IMR-90 (cell line): ENCODE measurements at regions not wholly inside any gene's neighbourhood (a gene's known extent, or its start where the extent isn't known, plus 50 kb on each side); places are given as distances from the start of the nearest gene placed in this dataset.

Experiments
- ATAC-seq: fragments of 200-7000 bp; cut with Tn5 transposase; 2 replicates; pipeline ENCODE4 v1.9.1; 2020; ENCODE audit warnings: low read depth, mild to moderate bottlenecking, moderate library complexity
- BruUV-seq: library from RNA; stranded (reverse); fragments of 400-500 nt; replicated peaks from 2 replicates; lab custom pipeline; 2021; lab: Mats Ljungman, UMichigan
- CTCF ChIA-PET: fragments of 300-600 bp; formaldehyde crosslinking; extraction: SDS; loops from one replicate; lab custom pipeline; 2021; ENCODE audit warnings: antibody characterized with exemption; lab: Yijun Ruan, JAX
- POLR2A ChIA-PET: fragments of 300-600 bp; sonication (Branson Sonifier 250); formaldehyde crosslinking; loops from one replicate; lab custom pipeline; 2022; ENCODE audit warnings: antibody characterized with exemption; ENCODE audit not compliant: unreplicated experiment; lab: Charles Lee
- DNase-seq: peaks from one replicate; pipeline ENCODE4 v3.0.0; 2013
- H2AFZ ChIP-seq: replicated peaks from 2 replicates; pipeline ENCODE3; 2013; ENCODE audit warnings: low read length, mild to moderate bottlenecking; ENCODE audit not compliant: poor library complexity
- H2AK5ac ChIP-seq: 2 replicates; pipeline ENCODE4 v1.6.1; 2013; ENCODE audit warnings: low read depth, low read length, inconsistent platforms
- H2AK9ac ChIP-seq: replicated peaks from 2 replicates; pipeline ENCODE3; 2013; ENCODE audit warnings: mild to moderate bottlenecking, low read depth, low read length, moderate library complexity; ENCODE audit not compliant: poor library complexity
- H2BK120ac ChIP-seq: 2 replicates; pipeline ENCODE4 v1.6.1; 2013; ENCODE audit warnings: low read depth, low read length, inconsistent platforms
- H2BK15ac ChIP-seq: 3 replicates; pipeline ENCODE4 v1.6.1; 2013; ENCODE audit warnings: low read depth, low read length, inconsistent platforms
- H2BK20ac ChIP-seq: 2 replicates; pipeline ENCODE4 v1.6.1; 2013; ENCODE audit warnings: low read depth, mild to moderate bottlenecking, inconsistent platforms, low read length, moderate library complexity
- H2BK5ac ChIP-seq: 2 replicates; pipeline ENCODE4 v1.6.1; 2013; ENCODE audit warnings: mild to moderate bottlenecking, low read depth, low read length, inconsistent platforms; ENCODE audit not compliant: poor library complexity, severe bottlenecking
- H3K14ac ChIP-seq: replicated peaks from 2 replicates; pipeline ENCODE4 v1.6.1; 2013; ENCODE audit warnings: low read depth, low read length, inconsistent platforms
- H3K18ac ChIP-seq: 2 replicates; pipeline ENCODE4 v1.6.1; 2013; ENCODE audit warnings: low read depth, low read length, control low read depth
- H3K23ac ChIP-seq: 2 replicates; pipeline ENCODE4 v1.6.1; 2013; ENCODE audit warnings: low read depth, low read length, inconsistent platforms
- H3K27ac ChIP-seq: 2 replicates; pipeline ENCODE4 v1.5.1; 2013; ENCODE audit warnings: mild to moderate bottlenecking, control low read depth, low read length; ENCODE audit not compliant: insufficient read depth
- H3K27me3 ChIP-seq: 2 replicates; pipeline ENCODE4 v1.6.1; 2013; ENCODE audit warnings: low read length; ENCODE audit not compliant: control insufficient read depth, insufficient read depth
- H3K36me3 ChIP-seq: 2 replicates; pipeline ENCODE4 v1.6.1; 2013; ENCODE audit warnings: low read length, mixed read lengths; ENCODE audit not compliant: control insufficient read depth, insufficient read depth
- H3K4ac ChIP-seq: 2 replicates; pipeline ENCODE4 v1.6.1; 2013; ENCODE audit warnings: low read depth, low read length, inconsistent platforms
- H3K4me1 ChIP-seq: 2 replicates; pipeline ENCODE4 v1.6.1; 2013; ENCODE audit warnings: low read length, mixed read lengths; ENCODE audit not compliant: control insufficient read depth, insufficient read depth
- H3K4me2 ChIP-seq: 2 replicates; pipeline ENCODE4 v1.6.1; 2013; ENCODE audit warnings: low read depth, mild to moderate bottlenecking, control low read depth, low read length, moderate library complexity
- H3K4me3 ChIP-seq: 2 replicates; pipeline ENCODE4 v1.5.1; 2013; ENCODE audit warnings: low read depth, mild to moderate bottlenecking, control low read depth, low read length, moderate library complexity; ENCODE audit not compliant: insufficient read depth
- H3K56ac ChIP-seq: 2 replicates; pipeline ENCODE4 v1.6.1; 2013; ENCODE audit warnings: low read length, inconsistent platforms; ENCODE audit not compliant: insufficient read depth; ENCODE audit errors: extremely low read depth
- H3K79me1 ChIP-seq, 2 experiments: 2 replicates each; pipeline ENCODE4 v1.6.1; 2013; ENCODE audit warnings: low read length in 2 of 2, inconsistent platforms in 1 of 2, low read depth in 1 of 2
- H3K9ac ChIP-seq: 2 replicates; pipeline ENCODE4 v1.6.1; 2013; ENCODE audit warnings: low read depth, low read length, control low read depth
- H3K9me1 ChIP-seq: 2 replicates; pipeline ENCODE4 v1.6.1; 2013; ENCODE audit warnings: low read length, inconsistent platforms; ENCODE audit not compliant: insufficient read depth
- H3K9me3 ChIP-seq: 2 replicates; pipeline ENCODE4 v1.6.1; 2013; ENCODE audit warnings: low read length; ENCODE audit not compliant: control insufficient read depth, insufficient read depth
- H4K20me1 ChIP-seq: 2 replicates; pipeline ENCODE4 v1.6.1; 2013; ENCODE audit warnings: low read length, inconsistent platforms; ENCODE audit not compliant: insufficient read depth
- H4K5ac ChIP-seq: 2 replicates; pipeline ENCODE4 v1.6.1; 2013; ENCODE audit warnings: mild to moderate bottlenecking, low read depth, low read length, control low read depth
- H4K8ac ChIP-seq, 2 experiments: 2 replicates each; pipeline ENCODE4 v1.6.1; 2013; ENCODE audit warnings: low read depth in 2 of 2, low read length in 2 of 2, control low read depth in 1 of 2, inconsistent platforms in 1 of 2
- H4K91ac ChIP-seq: 2 replicates; pipeline ENCODE4 v1.6.1; 2013; ENCODE audit warnings: low read depth, low read length, inconsistent platforms; ENCODE audit not compliant: insufficient read depth
- MXI1 ChIP-seq: IDR thresholded peaks from 2 replicates; pipeline ENCODE4 v1.6.1; 2012; ENCODE audit warnings: low read depth, mild to moderate bottlenecking, low read length, moderate library complexity, borderline replicate concordance
- NFE2L2 ChIP-seq: fragments of 150-350 bp; IDR thresholded peaks from 2 replicates; pipeline ENCODE4 v1.6.1; 2016; ENCODE audit warnings: low read depth, mild to moderate bottlenecking, low read length
- RCOR1 ChIP-seq: IDR thresholded peaks from 2 replicates; pipeline ENCODE4 v1.6.1; 2012; ENCODE audit warnings: mild to moderate bottlenecking, low read length, improper control_type of control experiment; ENCODE audit not compliant: insufficient replicate concordance
- RFX5 ChIP-seq: IDR thresholded peaks from 2 replicates; pipeline ENCODE4 v1.8.0; 2012; ENCODE audit warnings: low read depth, mild to moderate bottlenecking, low read length, moderate library complexity
- dilution Hi-C: fragments of 300-500 bp; cut with HindIII; formaldehyde crosslinking; loops from one replicate; pipeline ENCODE4 v1.14.3; 2018; ENCODE audit warnings: low sequenced_read_pairs; ENCODE audit not compliant: unreplicated experiment
- in situ Hi-C: fragments of 300-500 bp; cut with MboI; formaldehyde crosslinking; loops from 3 replicates; pipeline ENCODE4 v1.14.3; 2019; ENCODE audit warnings: low sequenced_read_pairs, inconsistent platforms, mixed read lengths
- intact Hi-C: fragments of 100-400 bp; cut with micrococcal nuclease; formaldehyde crosslinking; loops from 2 replicates; pipeline ENCODE4 v1.10.0; 2022

DNA sequence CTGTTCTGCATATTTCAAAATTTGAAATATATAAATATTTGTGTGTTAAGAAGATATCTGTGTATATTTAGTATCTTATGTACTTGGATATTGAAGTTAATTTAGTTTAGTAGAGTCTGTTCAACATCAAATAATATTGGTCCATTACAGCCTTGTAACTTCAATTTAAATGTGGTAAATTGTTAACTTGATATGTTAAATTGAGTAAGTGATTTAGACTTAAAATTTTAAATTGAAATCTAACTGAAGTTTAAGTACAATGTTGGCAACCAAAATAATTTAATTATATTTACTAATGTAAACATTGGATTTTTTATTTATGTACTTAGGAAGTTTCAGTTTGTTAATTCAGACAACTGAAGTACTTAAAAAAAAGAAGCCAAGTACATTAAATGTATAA lies 343.9 kb upstream of the DNAJC19 start:
- Histone ChIP-seq H3K4me3 (no peak overlapping the region), H4K5ac (no peak overlapping the region), H2BK120ac (no peak overlapping the region), H2AK5ac (no peak overlapping the region), H2BK5ac (no peak overlapping the region), H3K9ac (no peak overlapping the region), H4K8ac (no peak overlapping the region), H3K56ac (no peak overlapping the region), H3K4ac (no peak overlapping the region), H4K20me1 (no peaks in the 10 kb centered on the region), H2BK15ac (no peak overlapping the region), H3K23ac (no peak overlapping the region), H2BK20ac (no peak overlapping the region), H3K4me1 (no peaks in the 10 kb centered on the region), H3K79me1 (no peaks in the 10 kb centered on the region), H2AFZ (no peak overlapping the region), H3K27ac (no peak overlapping the region), H3K36me3 (no peaks in the 10 kb centered on the region), H3K9me1 (no peaks in the 10 kb centered on the region), H2AK9ac (no peak overlapping the region), H3K18ac (no peak overlapping the region), H3K9me3 (no peaks in the 10 kb centered on the region), H3K4me2 (no peak overlapping the region), H4K91ac (no peak overlapping the region), H3K27me3 (no peaks in the 10 kb centered on the region), H3K14ac (no peak overlapping the region)
- ATAC-seq (no peak), DNase-seq (no peak)
- TF ChIP-seq RCOR1 (no peak), MXI1 (no peak), RFX5 (no peak), NFE2L2 (no peak)
- ChIA-PET POLR2A (no interaction called here), CTCF (no interaction called here)
- in situ Hi-C loops (no loop called here), dilution Hi-C loops (no loop called here), intact Hi-C loops (no loop called here)
- BruUV-seq, result no TSS peak
